Endothelial cell (in vitro differentiated cells): ENCODE measurements at regions not wholly inside any gene's neighbourhood (a gene's known extent, or its start where the extent isn't known, plus 50 kb on each side); places are given as distances from the start of the nearest gene placed in this dataset.
"Not testable (repeated sequence)": the region's sequence is repeated elsewhere in the genome, so short reads cannot be mapped to it uniquely, and the experiment has no call there.

ENCODE experiments used
- DNase-seq: peaks from one replicate; pipeline ENCODE4 v3.0.0; 2021; ENCODE audit warnings: low spot score
- H3K27ac Mint-ChIP-seq: one replicate; pipeline ENCODE4 v1.8.0; 2021; ENCODE audit warnings: mixed read lengths, inconsistent platforms; ENCODE audit not compliant: unreplicated experiment
- H3K27me3 Mint-ChIP-seq: one replicate; pipeline ENCODE4 v1.8.0; 2021; ENCODE audit warnings: mild to moderate bottlenecking, moderate library complexity, mixed read lengths, inconsistent platforms; ENCODE audit not compliant: unreplicated experiment
- H3K36me3 Mint-ChIP-seq: one replicate; pipeline ENCODE4 v1.8.0; 2021; ENCODE audit warnings: mild to moderate bottlenecking, low read depth, mixed read lengths, inconsistent platforms; ENCODE audit not compliant: unreplicated experiment
- H3K4me1 Mint-ChIP-seq: one replicate; pipeline ENCODE4 v1.8.0; 2021; ENCODE audit warnings: mild to moderate bottlenecking, mixed read lengths, inconsistent platforms; ENCODE audit not compliant: unreplicated experiment
- H3K4me3 Mint-ChIP-seq: one replicate; pipeline ENCODE4 v1.8.0; 2021; ENCODE audit warnings: mild to moderate bottlenecking, mixed read lengths, inconsistent platforms; ENCODE audit not compliant: unreplicated experiment
- H3K9me3 Mint-ChIP-seq: one replicate; pipeline ENCODE4 v1.8.0; 2021; ENCODE audit warnings: mixed read lengths, inconsistent platforms; ENCODE audit not compliant: unreplicated experiment
- CTCF ChIP-seq: fragments of 200-600 bp; sonication (generic); IDR thresholded peaks from one replicate; pipeline ENCODE4 v1.5.0; 2021; ENCODE audit warnings: antibody characterized with exemption; ENCODE audit not compliant: unreplicated experiment

GRCh38 chr3:110625201-110625747, 446.3 kb upstream of the NECTIN3 start:
- H3K4me1 Mint-ChIP-seq = no peaks in the 10 kb centered on the region
- H3K27ac Mint-ChIP-seq = no peak overlapping the region
- no peak for TF ChIP-seq CTCF
- no peaks in the 10 kb centered on the region for H3K36me3 Mint-ChIP-seq
- DNase-seq = no peak
- H3K9me3 Mint-ChIP-seq = no peaks in the 10 kb centered on the region
- no peak overlapping the region for H3K4me3 Mint-ChIP-seq
- no peaks in the 10 kb centered on the region for H3K27me3 Mint-ChIP-seq

- not testable (repeated sequence) for H3K27ac Mint-ChIP-seq, H3K9me3 Mint-ChIP-seq, DNase-seq, H3K4me1 Mint-ChIP-seq, H3K4me3 Mint-ChIP-seq, H3K36me3 Mint-ChIP-seq, H3K27me3 Mint-ChIP-seq
Observed at GRCh38 chr3:110626652-110627111, 444.9 kb upstream of the NECTIN3 start.

- no peak for TF ChIP-seq CTCF
- no peak overlapping the region for H3K4me3 Mint-ChIP-seq
- H3K27me3 Mint-ChIP-seq = no peaks in the 10 kb centered on the region
- no peaks in the 10 kb centered on the region for H3K9me3 Mint-ChIP-seq
- DNase-seq = no peak
- H3K36me3 Mint-ChIP-seq = no peaks in the 10 kb centered on the region
- H3K4me1 Mint-ChIP-seq = no peaks in the 10 kb centered on the region
- no peak overlapping the region for H3K27ac Mint-ChIP-seq
Observed at GRCh38 chr3:110628650-110629301, 442.8 kb upstream of the NECTIN3 start.

GRCh38 chr3:110629917-110630316, 441.7 kb upstream of the NECTIN3 start:
- H3K4me1 Mint-ChIP-seq = no peaks in the 10 kb centered on the region
- TF ChIP-seq CTCF = no peak
- H3K27ac Mint-ChIP-seq = no peak overlapping the region
- no peaks in the 10 kb centered on the region for H3K36me3 Mint-ChIP-seq
- H3K4me3 Mint-ChIP-seq = no peak overlapping the region
- no peaks in the 10 kb centered on the region for H3K9me3 Mint-ChIP-seq
- DNase-seq = no peak
- no peaks in the 10 kb centered on the region for H3K27me3 Mint-ChIP-seq

GRCh38 chr3:110644203-110644602, 427.4 kb upstream of the NECTIN3 start:
- Mint-ChIP-seq H3K27ac (no peak overlapping the region), H3K4me3 (no peak overlapping the region), H3K36me3 (no peaks in the 10 kb centered on the region), H3K4me1 (peaks cover 1% of the 10 kb centered on the region), H3K27me3 (no peaks in the 10 kb centered on the region), H3K9me3 (no peaks in the 10 kb centered on the region)
- no peak for TF ChIP-seq CTCF
- no peak for DNase-seq
